ENCODE measurements at regions not wholly inside any gene's neighbourhood (a gene's known extent, or its start where the extent isn't known, plus 50 kb on each side); places are given as distances from the start of the nearest gene placed in this dataset.

GRCh38 chr1:106536741-106537140 lies 519.7 kb upstream of the PRMT6 start:
- no peak for DNase-seq
- H3K36me3 ChIP-seq = no peaks in the 10 kb centered on the region
- peaks cover 0 to 8% (median 3%) of the 10 kb centered on the region in 4 donors for H3K9me3 ChIP-seq
- H3K4me3 ChIP-seq = no peak overlapping the region
- TF ChIP-seq CTCF (IDR thresholded peaks at IDR 0.05) (no peak), EP300 (IDR thresholded peaks at IDR 0.05) (no peak)
- no peak for ATAC-seq (ENCODE audit: low FRiP score in 2 of 2)
- H3K27ac ChIP-seq = no peak overlapping the region
- no peaks in the 10 kb centered on the region for H3K27me3 ChIP-seq
- no peaks in the 10 kb centered on the region for H3K4me1 ChIP-seq

- 61 to 68% methylated on average over 1 of the region's 1 CpG for WGBS, 2 donors
- TF ChIP-seq POLR2AphosphoS5 (IDR thresholded peaks at IDR 0.05) = no peak
- no peak for TF ChIP-seq CTCF (IDR thresholded peaks at IDR 0.05)
- TF ChIP-seq POLR2A (IDR thresholded peaks at IDR 0.05) = no peak
- no peak for TF ChIP-seq EP300 (IDR thresholded peaks at IDR 0.05)
- no peaks in the 10 kb centered on the region for H3K9me3 ChIP-seq
- DNase-seq = no peak
- no peak for ATAC-seq (ENCODE audit: low FRiP score in 2 of 2)
- no peaks in the 10 kb centered on the region for H3K4me1 ChIP-seq
- H3K27ac ChIP-seq = no peak overlapping the region
- H3K4me3 ChIP-seq = no peak overlapping the region
- H3K36me3 ChIP-seq = no peaks in the 10 kb centered on the region
- H3K27me3 ChIP-seq = no peaks in the 10 kb centered on the region
These were observed 507.7 kb upstream of the PRMT6 start for GRCh38 chr1:106548726-106549125.

DNA sequence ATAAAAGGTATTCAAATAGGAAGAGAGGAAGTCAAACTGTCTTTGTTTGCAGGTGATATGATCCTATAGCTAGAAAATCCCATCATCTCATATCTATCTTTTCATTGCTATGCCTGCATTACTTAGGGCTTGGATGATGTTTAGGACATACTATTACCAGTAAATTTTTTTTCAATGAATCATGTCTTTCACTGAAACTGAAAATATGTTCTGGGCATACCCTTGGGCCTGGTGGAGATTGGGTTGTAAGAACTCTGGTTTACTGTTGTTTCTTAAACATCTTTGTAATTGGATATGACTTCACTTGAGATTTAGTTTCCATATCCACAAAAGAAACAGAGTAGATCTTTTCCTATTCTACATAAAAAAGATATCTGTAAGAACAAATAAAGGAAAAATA lies 502.2 kb upstream of the PRMT6 start:
- TF ChIP-seq POLR2A (IDR thresholded peaks at IDR 0.05) (no peak), EP300 (IDR thresholded peaks at IDR 0.05) (no peak), POLR2AphosphoS5 (IDR thresholded peaks at IDR 0.05) (no peak), CTCF (IDR thresholded peaks at IDR 0.05) (no peak)
- no peak for DNase-seq
- no peak overlapping the region for H3K27ac ChIP-seq
- H3K4me1 ChIP-seq = no peaks in the 10 kb centered on the region
- no peak for ATAC-seq (ENCODE audit: low FRiP score in 2 of 2)
- no peaks in the 10 kb centered on the region for H3K9me3 ChIP-seq
- H3K4me3 ChIP-seq = no peak overlapping the region
- H3K27me3 ChIP-seq = no peaks in the 10 kb centered on the region
- H3K36me3 ChIP-seq = no peaks in the 10 kb centered on the region

GRCh38 chr1:106555571-106555970 lies 500.9 kb upstream of the PRMT6 start:
- Histone ChIP-seq H3K9me3 (no peaks in the 10 kb centered on the region), H3K4me1 (no peaks in the 10 kb centered on the region), H3K27ac (no peak overlapping the region), H3K4me3 (no peak overlapping the region), H3K27me3 (no peaks in the 10 kb centered on the region), H3K36me3 (no peaks in the 10 kb centered on the region)
- DNase-seq (no peak), ATAC-seq (ENCODE audit: low FRiP score in 2 of 2) (no peak)
- TF ChIP-seq POLR2AphosphoS5 (IDR thresholded peaks at IDR 0.05) = no peak
- TF ChIP-seq EP300 (IDR thresholded peaks at IDR 0.05) = no peak
- no peak for TF ChIP-seq POLR2A (IDR thresholded peaks at IDR 0.05)
- no peak for TF ChIP-seq CTCF (IDR thresholded peaks at IDR 0.05)
- 77 to 81% methylated on average over 1 of the region's 1 CpG for WGBS, 2 donors

DNA sequence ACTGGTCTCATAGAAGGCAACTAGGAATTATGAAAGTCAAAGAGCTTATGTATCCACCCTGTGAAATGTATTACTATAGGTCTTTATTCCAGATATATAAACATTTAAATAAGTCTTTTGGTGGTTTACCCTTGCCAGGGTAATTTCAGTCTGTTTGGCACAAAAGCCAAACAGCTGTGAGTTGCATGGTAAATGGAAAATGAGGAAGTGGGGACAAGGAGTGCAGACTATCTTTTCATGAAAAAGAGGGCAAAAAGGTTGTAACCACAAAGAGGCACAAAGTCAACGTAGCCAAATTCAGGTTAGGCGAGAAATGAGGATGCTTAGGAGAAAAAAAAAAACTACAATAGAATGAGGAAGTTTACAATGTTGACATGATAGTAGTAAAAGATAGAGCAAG lies 492.3 kb upstream of the PRMT6 start:
- 59 to 73% methylated on average over 2 of the region's 2 CpGs for WGBS, 2 donors
- TF ChIP-seq CTCF (IDR thresholded peaks at IDR 0.05) (no peak), POLR2AphosphoS5 (IDR thresholded peaks at IDR 0.05) (no peak), POLR2A (IDR thresholded peaks at IDR 0.05) (no peak), EP300 (IDR thresholded peaks at IDR 0.05) (no peak)
- Histone ChIP-seq H3K4me3 (no peak overlapping the region), H3K27ac (no peak overlapping the region), H3K4me1 (no peaks in the 10 kb centered on the region), H3K9me3 (no peaks in the 10 kb centered on the region), H3K36me3 (no peaks in the 10 kb centered on the region), H3K27me3 (no peaks in the 10 kb centered on the region)
- ATAC-seq (ENCODE audit: low FRiP score in 2 of 2) (no peak), DNase-seq (no peak)
